ENCODE measurements at regions not wholly inside any gene's neighbourhood (a gene's known extent, or its start where the extent isn't known, plus 50 kb on each side); places are given as distances from the start of the nearest gene placed in this dataset.
"Not testable (repeated sequence)": the region's sequence is repeated elsewhere in the genome, so short reads cannot be mapped to it uniquely, and the experiment has no call there.

DNA sequence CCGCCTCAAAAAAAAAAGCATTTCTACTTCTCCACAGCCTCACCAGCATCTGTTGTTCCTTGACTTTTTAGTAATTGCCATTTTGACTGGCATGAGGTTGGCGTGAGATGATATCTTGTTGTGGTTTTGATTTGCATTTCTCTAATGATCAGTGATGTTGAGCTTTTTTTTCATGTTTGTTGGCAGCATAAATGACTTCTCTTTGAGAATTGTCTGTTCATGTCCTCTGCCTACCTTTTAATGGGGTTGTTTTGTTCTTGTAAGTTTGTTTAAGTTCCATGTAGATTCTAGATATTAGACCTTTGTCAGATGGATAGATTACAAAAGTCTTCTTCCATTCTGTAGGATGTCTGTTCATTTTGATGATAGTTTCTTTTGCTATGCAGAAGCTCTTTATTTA, 182.9 kb downstream of the FOXG1 start:
- no peak for DNase-seq (ENCODE audit: low spot score)

DNA sequence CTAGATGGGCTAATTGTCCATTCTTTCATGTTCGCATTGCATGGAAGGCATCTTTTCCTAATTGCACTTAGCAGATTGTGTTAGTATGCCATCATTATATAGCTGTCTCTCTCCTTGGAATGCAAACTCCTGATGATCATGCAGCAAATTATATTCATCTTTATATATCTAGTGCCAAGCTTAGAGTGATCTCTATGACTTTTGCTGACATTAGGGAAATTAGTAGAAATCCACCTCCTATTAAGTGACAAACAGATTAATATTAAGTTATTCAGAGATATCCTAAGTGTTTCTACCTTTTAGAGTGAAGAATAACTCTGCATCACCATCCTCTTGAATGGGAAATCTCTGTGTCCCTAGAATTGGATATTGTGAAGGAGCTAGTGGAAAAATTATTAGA, 185.6 kb downstream of the FOXG1 start:
- DNase-seq (ENCODE audit: low spot score): no peak

DNA sequence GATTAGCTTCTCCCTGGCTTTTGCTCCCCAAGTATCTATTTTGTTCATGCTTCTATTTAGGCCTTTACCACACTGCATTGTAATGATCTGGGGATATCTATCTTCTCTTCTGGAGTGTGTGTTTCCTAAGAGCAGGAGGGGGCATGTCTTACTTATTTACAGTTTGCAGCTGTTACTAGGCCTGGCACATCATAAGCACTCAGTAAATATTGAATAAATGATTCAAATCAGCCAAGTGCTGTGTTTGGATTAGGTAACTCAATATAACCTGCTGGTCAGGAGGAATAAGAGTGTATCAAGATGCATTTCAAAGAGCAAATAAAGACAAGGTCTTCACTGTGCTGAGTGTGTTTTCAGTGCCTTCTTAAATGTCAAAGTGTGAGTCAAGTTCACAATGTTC, 186.1 kb downstream of the FOXG1 start:
- DNase-seq (ENCODE audit: low spot score): no peak

DNA sequence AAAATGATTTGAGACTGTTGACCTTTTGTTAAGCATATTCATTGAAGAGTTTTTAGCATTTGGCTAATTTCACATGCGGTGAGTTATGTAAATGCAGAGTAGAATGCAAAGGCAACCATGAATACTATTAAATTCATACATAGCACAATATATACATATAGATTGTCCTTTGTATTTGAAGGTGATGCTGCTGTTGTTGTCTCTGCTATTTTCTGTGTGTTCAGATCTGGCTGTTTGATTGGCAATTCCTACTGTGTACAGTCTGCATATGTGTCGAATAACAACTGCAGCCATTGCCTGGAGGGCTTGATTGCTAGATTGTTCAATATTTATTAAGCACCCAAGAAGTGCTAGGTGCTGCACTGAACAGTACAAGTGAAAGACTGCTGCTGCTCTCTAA, 187.4 kb downstream of the FOXG1 start:
- no peak for DNase-seq (ENCODE audit: low spot score)

DNA sequence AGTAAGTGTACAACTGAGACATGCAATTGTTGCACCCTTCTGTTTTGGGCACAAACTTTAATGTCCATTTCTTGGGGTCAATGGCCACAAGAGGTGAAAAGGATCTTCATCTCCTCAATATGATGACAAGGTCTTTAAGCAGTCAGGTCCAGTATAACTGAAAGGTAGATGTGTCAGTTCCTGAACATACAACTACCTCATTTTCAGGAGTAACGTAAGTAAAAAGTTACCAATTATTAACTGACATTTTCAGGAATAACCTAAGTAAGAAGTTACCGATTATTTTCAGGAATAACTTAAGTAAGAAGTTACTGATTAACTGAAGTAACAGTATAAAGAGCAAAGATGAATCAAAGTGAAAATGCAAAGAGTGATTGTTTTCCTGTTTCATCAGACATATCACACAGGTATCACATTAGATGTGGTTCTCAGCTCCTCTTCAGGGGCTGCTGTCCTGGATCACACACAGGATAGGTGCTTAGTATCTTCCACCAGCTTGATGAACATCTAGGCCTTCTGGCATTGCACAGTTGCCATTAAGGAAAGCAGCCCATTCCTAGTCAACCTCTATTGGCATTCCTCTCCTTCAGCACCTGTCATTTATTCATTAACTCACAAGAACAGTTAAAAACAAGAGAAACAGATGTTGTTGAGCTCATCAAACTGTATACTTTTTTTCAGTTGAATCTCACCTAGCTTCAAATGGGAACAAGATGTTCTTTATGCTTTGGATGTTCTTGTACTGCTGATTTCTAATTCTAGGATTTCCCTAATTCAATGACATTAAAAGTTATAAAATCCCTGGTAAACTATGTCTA, 200.0 kb downstream of the FOXG1 start:
- DNase-seq (ENCODE audit: low spot score): no peak

DNA sequence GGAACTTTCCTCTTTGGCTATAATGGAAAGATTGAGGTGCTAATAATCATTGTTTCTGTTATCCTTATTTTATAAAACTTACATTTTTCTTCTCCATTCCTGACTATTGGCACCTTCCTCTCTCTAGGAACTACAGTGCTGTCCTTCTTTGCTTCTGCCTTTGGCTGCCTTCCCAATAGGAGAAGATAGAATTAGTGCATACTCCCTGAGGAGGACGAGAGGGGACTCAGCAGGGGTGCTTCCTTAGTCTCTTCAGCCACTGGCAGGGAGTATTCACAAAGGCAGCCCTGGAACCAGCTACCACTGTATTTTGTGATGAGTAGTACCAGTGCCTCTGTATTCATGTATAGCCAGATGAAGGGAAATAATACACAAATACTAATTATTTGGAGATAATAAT, 208.5 kb downstream of the FOXG1 start:
- DNase-seq (ENCODE audit: low spot score): no peak

DNA sequence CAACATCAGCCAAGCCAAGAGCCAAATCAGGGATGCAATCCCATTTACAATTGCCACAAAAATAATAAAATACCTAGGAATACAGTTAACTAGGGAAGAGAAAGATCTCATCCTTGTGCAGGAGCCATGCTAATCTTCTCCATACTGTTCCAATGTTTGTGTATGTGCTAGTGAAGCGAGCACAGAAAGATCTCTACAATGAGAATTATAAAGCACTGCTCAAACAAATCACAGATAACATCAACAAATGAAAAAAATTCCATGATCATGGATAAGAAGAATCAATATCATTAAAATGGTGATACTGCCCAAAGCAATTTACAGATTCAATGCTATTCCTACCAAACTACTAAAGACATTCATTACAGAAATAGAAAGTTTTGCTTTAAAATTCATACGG, 215.6 kb downstream of the FOXG1 start:
- DNase-seq (ENCODE audit: low spot score): no peak

DNA sequence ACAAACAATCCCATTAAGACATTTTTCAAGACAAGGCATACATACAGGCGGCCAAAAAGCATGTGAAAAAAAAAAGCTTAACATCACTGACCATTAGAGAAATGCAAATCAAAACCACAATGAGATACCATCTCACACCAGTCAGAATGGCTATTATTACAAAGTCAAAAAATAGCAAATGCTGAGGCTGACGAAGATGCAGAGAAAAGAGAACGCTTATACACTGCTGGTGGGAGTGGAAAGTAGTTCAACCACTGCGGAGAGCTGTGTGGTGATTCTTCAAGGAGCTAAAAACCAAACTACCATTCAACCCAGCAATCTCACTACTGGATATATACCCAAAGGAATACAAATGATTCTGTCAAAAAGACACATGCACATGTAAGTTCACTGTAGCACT, 216.7 kb downstream of the FOXG1 start:
- DNase-seq (ENCODE audit: low spot score): no peak

DNA sequence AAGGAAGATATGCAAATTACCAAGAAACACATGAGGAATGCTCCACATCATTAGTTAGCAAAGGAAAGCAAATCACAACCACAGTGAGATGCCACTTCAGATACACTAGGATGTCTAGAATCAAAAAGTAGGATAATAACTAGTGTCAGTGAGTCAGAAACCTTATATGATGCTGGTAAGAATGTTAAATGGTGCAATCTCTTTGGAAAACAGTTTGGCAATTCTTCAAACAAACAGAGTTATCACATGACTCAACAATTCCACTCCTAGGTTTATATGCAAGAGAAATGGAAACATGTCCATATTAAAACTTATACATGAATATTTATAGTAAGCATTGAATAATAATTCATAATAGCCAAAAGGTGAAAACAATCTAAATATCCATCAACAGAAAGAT, 220.9 kb downstream of the FOXG1 start:
- no peak for DNase-seq (ENCODE audit: low spot score)

DNA sequence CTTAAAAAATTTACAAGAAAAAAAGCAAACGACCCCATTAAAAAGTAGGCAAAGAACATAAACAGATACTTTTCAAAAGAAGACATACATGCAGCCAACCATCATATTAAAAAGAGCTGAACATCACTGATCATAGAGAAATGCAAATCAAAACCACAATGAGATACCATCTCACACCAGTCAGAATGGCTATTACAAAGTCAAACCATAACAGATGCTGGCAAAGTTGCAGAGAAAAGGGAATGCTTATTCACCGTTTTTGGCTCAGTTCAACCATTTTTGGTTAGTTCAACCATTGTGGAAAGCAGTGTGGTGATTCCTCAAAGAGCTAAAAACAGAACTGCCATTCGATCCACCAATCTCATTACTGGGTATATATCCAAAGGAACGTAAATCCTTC, 230.6 kb downstream of the FOXG1 start:
- not testable (repeated sequence) for DNase-seq (ENCODE audit: low spot score)

DNA sequence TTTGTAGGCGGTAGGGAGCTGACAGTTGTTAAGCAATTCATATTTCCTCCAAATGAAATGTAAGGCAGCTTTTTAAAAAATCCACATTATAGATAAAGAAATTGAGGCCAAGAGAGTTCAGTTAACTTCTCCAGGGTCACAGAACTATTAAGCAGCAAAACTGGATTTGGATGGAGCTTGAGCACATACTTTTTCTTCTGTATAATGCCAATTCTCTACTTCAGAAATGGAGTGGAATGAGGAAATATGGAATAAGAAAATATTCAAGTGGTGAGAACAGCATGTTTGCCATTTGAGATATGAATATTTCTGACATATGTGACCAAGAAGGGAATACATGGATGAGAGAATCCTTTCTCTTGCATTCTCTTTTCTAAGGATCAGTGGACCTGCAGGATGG, 233.1 kb downstream of the FOXG1 start:
- DNase-seq (ENCODE audit: low spot score): no peak

DNA sequence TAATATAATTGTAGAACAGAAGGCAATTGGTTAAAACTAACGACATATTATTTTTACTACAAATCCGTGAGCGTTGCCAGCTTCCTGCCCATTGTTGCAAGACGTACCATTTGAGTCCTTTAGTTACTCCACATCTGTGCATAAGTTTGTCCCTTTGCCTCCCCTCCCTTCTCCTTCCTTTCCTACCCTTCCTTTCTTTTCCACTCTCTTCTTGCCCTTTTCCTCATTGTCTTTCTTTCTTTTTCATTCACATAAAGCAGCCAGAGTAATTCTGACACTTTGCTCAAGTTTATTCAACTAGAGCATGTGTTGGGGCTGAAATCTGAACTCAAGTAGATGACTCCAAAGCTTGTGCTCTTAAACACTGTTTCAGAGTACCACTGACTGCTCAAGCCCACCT, 239.1 kb downstream of the FOXG1 start:
- no peak for DNase-seq (ENCODE audit: low spot score)

DNA sequence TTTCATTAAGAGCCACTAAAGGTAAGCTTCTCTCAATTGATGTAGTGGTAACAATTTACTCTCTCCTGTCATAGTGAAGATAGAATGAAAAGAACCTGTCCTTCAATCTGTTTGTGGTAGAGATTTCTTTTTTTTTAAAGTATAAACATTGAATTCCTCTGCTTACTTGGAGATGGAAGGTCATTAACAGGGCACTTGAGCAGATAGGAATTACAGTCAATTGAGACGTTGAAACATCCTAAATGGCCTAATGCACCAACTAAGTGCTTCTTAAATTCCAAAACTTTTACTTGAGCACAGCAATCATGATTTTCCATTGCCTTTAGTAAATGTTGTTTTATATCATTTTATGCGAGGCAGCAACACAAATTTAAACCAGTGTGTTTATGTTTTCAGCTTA, 241.4 kb downstream of the FOXG1 start:
- DNase-seq (ENCODE audit: low spot score): no peak

DNA sequence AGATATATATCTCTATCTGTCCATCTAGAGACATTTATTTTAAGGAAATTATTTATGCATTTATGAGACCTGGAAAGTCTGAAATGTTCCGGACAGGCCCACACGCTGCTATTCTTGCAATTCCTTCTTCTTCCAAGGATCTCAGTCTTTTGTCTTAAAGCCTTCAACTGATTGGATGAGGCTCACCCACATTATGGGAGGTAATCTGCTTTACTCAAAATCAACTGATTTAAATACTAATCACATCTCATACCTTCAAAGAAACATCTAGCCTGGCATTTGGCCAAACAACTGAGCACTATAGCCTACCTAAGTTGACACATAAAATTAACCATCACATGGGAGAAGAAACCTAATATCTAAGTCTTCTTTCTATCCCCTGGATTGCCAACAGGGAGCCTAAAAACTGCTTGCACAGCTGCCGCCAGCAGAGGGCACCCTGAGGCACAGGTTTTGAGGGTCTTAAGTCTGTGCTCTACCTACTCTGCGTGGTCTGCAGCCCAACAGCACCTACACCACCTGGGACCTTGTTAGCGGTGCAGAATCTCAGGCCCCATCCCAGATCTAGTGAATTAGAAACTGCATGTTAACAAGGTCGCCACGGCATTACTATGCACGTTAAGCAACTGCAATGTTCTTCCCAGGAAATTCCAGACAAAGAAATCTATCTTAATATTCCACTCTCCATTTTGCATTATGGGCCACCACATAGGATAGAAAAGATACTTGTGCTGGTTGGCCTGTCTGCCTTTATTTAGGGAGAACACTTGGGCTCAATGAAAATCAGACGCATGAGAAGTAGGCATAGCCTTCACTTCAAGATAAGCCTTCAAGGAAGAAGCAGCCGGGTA, 249.7 kb downstream of the FOXG1 start:
- DNase-seq (ENCODE audit: low spot score): peak; percentile 36

DNA sequence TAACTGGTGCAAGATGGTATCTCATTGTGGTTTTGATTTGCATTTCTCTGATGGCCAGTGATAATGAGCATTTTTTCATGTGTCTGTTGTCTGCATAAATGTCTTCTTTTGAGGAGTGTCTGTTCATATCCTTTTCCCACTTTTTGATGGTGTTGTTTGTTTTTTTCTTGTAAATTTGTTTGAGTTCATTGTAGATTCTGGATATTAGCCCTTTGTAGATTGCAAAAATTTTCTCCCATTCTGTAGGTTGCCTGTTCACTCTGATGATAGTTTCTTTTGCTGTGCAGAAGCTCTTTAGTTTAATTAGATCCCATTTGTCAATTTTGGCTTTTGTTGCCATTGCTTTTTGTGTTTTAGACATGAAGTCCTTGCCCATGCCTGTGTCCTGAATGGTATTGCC, 256.9 kb downstream of the FOXG1 start:
- DNase-seq (ENCODE audit: low spot score): not testable (repeated sequence)

DNA sequence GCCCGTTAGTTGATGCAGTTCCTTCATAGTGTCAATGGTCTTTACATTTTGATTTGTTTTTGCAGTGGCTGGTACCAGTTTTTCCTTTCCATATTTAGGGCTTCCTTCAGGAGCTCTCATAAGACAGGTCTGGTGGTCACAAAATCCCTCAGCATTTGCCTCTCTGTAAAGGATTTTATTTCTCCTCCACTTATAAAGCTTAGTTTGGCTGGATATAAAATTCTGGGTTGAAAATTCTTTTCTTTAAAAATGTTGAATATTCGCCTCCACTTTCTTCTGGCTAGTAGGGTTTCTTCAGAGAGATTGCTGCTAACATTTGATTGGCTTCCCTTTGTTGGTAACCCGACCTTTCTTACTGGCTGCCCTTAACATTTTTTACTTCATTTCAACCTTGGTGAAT, 260.9 kb downstream of the FOXG1 start:
- not testable (repeated sequence) for DNase-seq (ENCODE audit: low spot score)

DNA sequence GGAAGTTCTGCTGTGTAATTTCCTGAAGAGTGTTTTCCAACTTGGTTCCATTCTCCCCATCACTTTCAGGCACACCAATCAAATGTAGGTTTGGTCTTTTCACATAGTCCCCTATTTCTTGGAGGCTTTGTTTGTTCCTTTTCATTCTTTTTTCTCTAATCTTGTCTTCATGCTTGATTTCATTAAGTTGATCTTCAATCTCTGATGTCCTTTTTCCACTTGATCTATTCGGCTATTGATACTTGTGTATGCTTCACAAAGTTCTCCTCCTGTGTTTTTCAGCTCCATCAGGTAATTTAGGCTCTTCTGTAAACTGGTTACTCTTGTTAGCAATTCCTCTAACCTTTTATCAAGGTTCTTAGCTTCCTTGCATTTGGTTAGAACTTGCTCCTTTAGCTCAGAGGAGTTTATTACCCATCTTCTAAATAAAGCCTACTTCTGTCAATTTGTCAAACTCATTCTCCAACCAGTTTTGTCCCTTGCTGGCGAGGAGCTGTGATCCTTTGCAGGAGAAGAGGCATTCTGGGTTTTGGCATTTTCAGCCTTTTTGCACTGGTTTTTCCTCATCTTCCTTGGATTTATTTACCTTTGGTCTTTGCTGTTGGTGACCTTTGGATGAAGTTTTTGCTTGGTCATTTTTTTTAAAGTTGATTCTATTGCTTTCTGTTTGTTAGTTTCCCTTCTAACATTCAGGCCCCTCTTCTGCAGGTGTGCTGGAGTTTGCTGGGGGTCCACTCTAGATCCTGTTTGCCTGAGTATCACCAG, 261.5 kb downstream of the FOXG1 start:
- not testable (repeated sequence) for DNase-seq (ENCODE audit: low spot score)

DNA sequence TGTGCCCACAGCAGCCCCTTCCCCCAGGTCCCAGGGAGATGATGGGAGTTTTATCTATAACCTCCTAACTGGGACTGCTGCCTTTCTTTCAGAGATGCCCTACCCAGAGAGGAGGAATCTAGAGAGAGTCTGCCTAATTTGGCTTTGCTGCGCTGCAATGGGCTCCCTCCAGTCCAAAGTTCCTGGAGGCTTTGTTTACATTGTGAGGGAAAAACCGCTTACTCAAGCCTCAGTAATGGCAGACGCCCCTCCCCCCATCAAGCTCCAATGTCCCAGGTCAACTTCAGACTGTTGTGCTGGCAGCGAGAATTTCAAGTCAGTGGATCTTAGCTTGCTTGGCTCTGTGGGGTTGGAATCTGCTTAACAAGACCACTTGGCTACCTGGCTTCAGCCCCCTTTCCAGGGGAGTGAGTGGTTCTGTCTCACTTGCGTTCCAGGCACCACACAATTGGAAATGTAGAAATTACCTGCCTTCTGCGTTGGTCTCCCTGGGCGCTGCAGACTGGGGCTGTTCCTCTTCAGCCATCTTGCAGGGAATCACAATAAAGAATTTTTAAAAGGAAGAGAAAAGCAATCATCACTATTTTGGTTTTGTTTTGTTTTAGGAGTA, 262.5 kb downstream of the FOXG1 start:
- DNase-seq (ENCODE audit: low spot score): no peak

DNA sequence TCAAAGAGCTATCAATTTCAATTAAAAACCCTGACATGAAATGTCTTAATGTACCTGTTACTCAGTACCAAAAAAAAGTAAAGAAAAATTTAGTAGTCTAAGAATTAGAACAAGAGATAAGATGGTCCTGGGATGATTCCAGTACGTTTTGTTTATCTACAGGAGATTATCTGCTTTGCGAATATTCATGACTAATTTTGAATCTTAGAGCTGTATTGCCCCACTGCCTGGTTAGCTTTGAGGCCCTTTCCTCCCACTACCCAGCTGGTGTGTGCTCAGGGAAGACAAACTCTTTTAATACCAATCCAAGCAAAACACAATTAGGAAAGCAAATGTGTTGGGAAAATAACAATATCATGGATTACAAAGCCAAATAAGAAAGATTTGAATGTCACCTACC, 263.5 kb downstream of the FOXG1 start:
- DNase-seq (ENCODE audit: low spot score): no peak

DNA sequence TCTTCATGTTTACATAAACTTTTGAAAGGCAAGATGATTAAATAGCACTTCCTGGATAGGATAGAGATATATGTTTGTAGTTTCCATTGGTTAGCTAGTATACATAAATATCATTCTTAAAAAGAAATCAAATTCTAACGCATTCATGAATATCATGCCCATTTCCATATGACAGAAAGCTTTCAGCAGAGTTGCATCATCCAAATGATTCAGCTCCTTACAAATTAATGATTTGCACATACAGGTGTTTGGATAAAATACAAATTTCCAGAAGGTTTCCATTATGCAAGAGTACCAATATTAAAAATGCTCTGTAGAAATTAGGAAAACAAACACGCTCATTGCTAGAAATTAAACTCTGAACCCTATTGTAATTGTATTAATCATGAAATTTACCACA, 264.4 kb downstream of the FOXG1 start:
- DNase-seq (ENCODE audit: low spot score): no peak

DNA sequence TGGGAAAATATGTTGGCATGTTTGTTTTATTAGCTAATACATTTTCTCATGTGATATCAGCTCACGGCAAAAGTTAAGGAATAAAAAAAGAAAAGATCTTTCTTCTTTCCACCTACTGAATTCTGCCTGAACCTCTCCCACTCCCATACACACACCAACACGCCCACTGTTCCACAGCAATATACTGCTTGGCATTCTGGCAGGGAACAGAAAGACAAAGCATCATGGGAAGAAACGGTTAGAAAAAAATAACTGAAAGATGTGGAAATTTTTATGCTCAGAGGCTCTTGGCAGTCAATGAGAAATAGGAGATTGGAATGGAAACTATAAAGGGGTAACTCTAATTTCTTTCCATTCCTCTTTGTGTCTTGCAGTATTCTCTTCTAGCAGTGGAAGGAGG, 268.5 kb downstream of the FOXG1 start:
- no peak for DNase-seq (ENCODE audit: low spot score)

DNA sequence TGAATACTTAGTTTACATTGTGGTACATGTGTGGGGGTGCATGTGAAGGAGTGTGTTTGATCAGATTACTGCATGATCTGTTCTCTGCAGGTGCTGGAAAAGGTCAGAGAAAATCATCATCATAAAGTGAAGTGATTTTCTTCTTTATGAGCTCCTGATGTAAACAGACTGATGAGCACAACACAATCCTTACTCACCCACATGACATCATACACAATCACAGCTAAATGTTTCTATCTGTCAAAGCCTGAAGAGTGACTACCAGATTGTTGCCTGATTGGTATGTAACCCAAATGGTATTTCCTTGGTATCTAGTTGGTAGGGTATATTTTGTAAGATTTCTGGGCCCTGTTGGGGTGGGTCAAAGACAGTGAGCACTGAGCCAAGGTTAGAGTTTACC, 270.8 kb downstream of the FOXG1 start:
- DNase-seq (ENCODE audit: low spot score): peak; percentile 33
